Activated CD8-positive, alpha-beta T cell treated with anti-CD3 and anti-CD28 coated beads, Interleukin-2, amount 10 ng/mL, durations not matched to agents 7 days and 5 days (primary cell): ENCODE measurements at regions not wholly inside any gene's neighbourhood (a gene's known extent, or its start where the extent isn't known, plus 50 kb on each side); places are given as distances from the start of the nearest gene placed in this dataset.

Experiments
- ATAC-seq: fragments of 150-1000 bp; cut with Tn5 transposase; one replicate; pipeline ENCODE4 v1.10.0; 2021; ENCODE audit warnings: moderate library complexity
- CTCF ChIA-PET: fragments of 350-600 bp; sonication (Branson Sonifier 250); formaldehyde crosslinking; loops from one replicate; lab custom pipeline; 2021; ENCODE audit warnings: antibody characterized with exemption; lab: Charles Lee
- POLR2A ChIA-PET: fragments of 350-600 bp; sonication (Branson Sonifier 250); formaldehyde crosslinking; loops from one replicate; lab custom pipeline; 2021; ENCODE audit warnings: antibody characterized with exemption; lab: Charles Lee
- DNase-seq: peaks from one replicate; pipeline ENCODE4 v3.0.0-alpha.2; 2020
- H3K27ac Mint-ChIP-seq: one replicate; pipeline ENCODE4 v1.8.0; 2021; ENCODE audit warnings: mild to moderate bottlenecking, mixed read lengths
- H3K27me3 Mint-ChIP-seq: one replicate; pipeline ENCODE4 v1.8.0; 2021; ENCODE audit warnings: low read depth, mixed read lengths
- H3K36me3 Mint-ChIP-seq: one replicate; pipeline ENCODE4 v1.8.0; 2021; ENCODE audit warnings: low read depth, mixed read lengths
- H3K4me1 Mint-ChIP-seq: one replicate; pipeline ENCODE4 v1.8.0; 2021; ENCODE audit warnings: low read depth, mixed read lengths
- H3K4me3 Mint-ChIP-seq: one replicate; pipeline ENCODE4 v1.8.0; 2021; ENCODE audit warnings: mild to moderate bottlenecking, mixed read lengths
- H3K9me3 Mint-ChIP-seq: one replicate; pipeline ENCODE4 v1.8.0; 2022; ENCODE audit warnings: mixed read lengths; ENCODE audit not compliant: insufficient read depth

- ATAC-seq, result no peak
- H3K27me3 Mint-ChIP-seq, result no peaks in the 10 kb centered on the region
- CTCF ChIA-PET, result no interaction called here
- no peaks in the 10 kb centered on the region for H3K36me3 Mint-ChIP-seq
- POLR2A ChIA-PET, result no interaction called here
- no peak for DNase-seq
- H3K4me3 Mint-ChIP-seq, result no peak overlapping the region
- no peak overlapping the region for H3K27ac Mint-ChIP-seq
- H3K9me3 Mint-ChIP-seq, result no peaks in the 10 kb centered on the region
- no peaks in the 10 kb centered on the region for H3K4me1 Mint-ChIP-seq
Observed at GRCh38 chr2:155176345-155176744, 477.9 kb downstream of the KCNJ3 start.

- H3K4me1 Mint-ChIP-seq, result no peaks in the 10 kb centered on the region
- ChIA-PET POLR2A (no interaction called here), CTCF (no interaction called here)
- ATAC-seq (no peak), DNase-seq (no peak)
- no peak overlapping the region for H3K4me3 Mint-ChIP-seq
- no peaks in the 10 kb centered on the region for H3K27me3 Mint-ChIP-seq
- no peaks in the 10 kb centered on the region for H3K9me3 Mint-ChIP-seq
- H3K36me3 Mint-ChIP-seq, result no peaks in the 10 kb centered on the region
- no peak overlapping the region for H3K27ac Mint-ChIP-seq
Observed at GRCh38 chr2:155169317-155169716, 470.8 kb downstream of the KCNJ3 start.

- ATAC-seq, result no peak
- DNase-seq, result no peak
- Mint-ChIP-seq H3K9me3 (no peaks in the 10 kb centered on the region), H3K4me3 (no peak overlapping the region), H3K36me3 (no peaks in the 10 kb centered on the region), H3K27ac (no peak overlapping the region), H3K27me3 (no peaks in the 10 kb centered on the region), H3K4me1 (no peaks in the 10 kb centered on the region)
- ChIA-PET CTCF (no interaction called here), POLR2A (no interaction called here)
Observed at GRCh38 chr2:155162494-155162893, 464.0 kb downstream of the KCNJ3 start.

GRCh38 chr2:155161314-155161713, 462.8 kb downstream of the KCNJ3 start:
- DNase-seq (no peak), ATAC-seq (no peak)
- Mint-ChIP-seq H3K27ac (no peak overlapping the region), H3K4me1 (no peaks in the 10 kb centered on the region), H3K27me3 (no peaks in the 10 kb centered on the region), H3K4me3 (no peak overlapping the region), H3K9me3 (no peaks in the 10 kb centered on the region), H3K36me3 (no peaks in the 10 kb centered on the region)
- CTCF ChIA-PET, result no interaction called here
- POLR2A ChIA-PET, result no interaction called here

- no peaks in the 10 kb centered on the region for H3K9me3 Mint-ChIP-seq
- H3K4me1 Mint-ChIP-seq, result no peaks in the 10 kb centered on the region
- DNase-seq (no peak), ATAC-seq (no peak)
- ChIA-PET POLR2A (no interaction called here), CTCF (no interaction called here)
- no peak overlapping the region for H3K4me3 Mint-ChIP-seq
- no peaks in the 10 kb centered on the region for H3K27me3 Mint-ChIP-seq
- no peak overlapping the region for H3K27ac Mint-ChIP-seq
- no peaks in the 10 kb centered on the region for H3K36me3 Mint-ChIP-seq
Observed at GRCh38 chr2:155157711-155158110, 459.2 kb downstream of the KCNJ3 start.

GRCh38 chr2:155157065-155157464, 458.6 kb downstream of the KCNJ3 start:
- Mint-ChIP-seq H3K36me3 (no peaks in the 10 kb centered on the region), H3K4me1 (no peaks in the 10 kb centered on the region), H3K27me3 (no peaks in the 10 kb centered on the region), H3K4me3 (no peak overlapping the region), H3K9me3 (no peaks in the 10 kb centered on the region), H3K27ac (no peak overlapping the region)
- ChIA-PET POLR2A (no interaction called here), CTCF (no interaction called here)
- DNase-seq (no peak), ATAC-seq (no peak)

GRCh38 chr2:155151945-155152344, 453.4 kb downstream of the KCNJ3 start:
- CTCF ChIA-PET, result no interaction called here

GRCh38 chr2:155151472-155151871, 453.0 kb downstream of the KCNJ3 start:
- ChIA-PET POLR2A (no interaction called here), CTCF (no interaction called here)
- H3K9me3 Mint-ChIP-seq, result no peaks in the 10 kb centered on the region
- no peak for DNase-seq
- H3K36me3 Mint-ChIP-seq, result no peaks in the 10 kb centered on the region
- H3K4me3 Mint-ChIP-seq, result no peak overlapping the region
- no peak overlapping the region for H3K27ac Mint-ChIP-seq
- no peaks in the 10 kb centered on the region for H3K27me3 Mint-ChIP-seq
- no peaks in the 10 kb centered on the region for H3K4me1 Mint-ChIP-seq
- ATAC-seq, result no peak

More at GRCh38 chr2:155151945-155152344, 453.4 kb downstream of the KCNJ3 start:
- no peak overlapping the region for H3K4me3 Mint-ChIP-seq
- H3K27me3 Mint-ChIP-seq, result no peaks in the 10 kb centered on the region
- POLR2A ChIA-PET, result no interaction called here
- no peak overlapping the region for H3K27ac Mint-ChIP-seq
- no peak for ATAC-seq
- H3K36me3 Mint-ChIP-seq, result no peaks in the 10 kb centered on the region
- H3K4me1 Mint-ChIP-seq, result no peaks in the 10 kb centered on the region
- DNase-seq, result no peak
- H3K9me3 Mint-ChIP-seq, result no peaks in the 10 kb centered on the region

- no peak for ATAC-seq
- H3K9me3 Mint-ChIP-seq, result no peaks in the 10 kb centered on the region
- CTCF ChIA-PET, result no interaction called here
Observed at GRCh38 chr2:155145758-155146229, 447.3 kb downstream of the KCNJ3 start.

GRCh38 chr2:155141418-155141817, 442.9 kb downstream of the KCNJ3 start:
- CTCF ChIA-PET, result no interaction called here
- Mint-ChIP-seq H3K4me3 (no peak overlapping the region), H3K9me3 (no peaks in the 10 kb centered on the region), H3K27ac (no peak overlapping the region), H3K27me3 (no peaks in the 10 kb centered on the region), H3K36me3 (no peaks in the 10 kb centered on the region), H3K4me1 (no peaks in the 10 kb centered on the region)
- POLR2A ChIA-PET, result no interaction called here
- DNase-seq (no peak), ATAC-seq (no peak)

More at GRCh38 chr2:155145758-155146229, 447.3 kb downstream of the KCNJ3 start:
- Mint-ChIP-seq H3K36me3 (no peaks in the 10 kb centered on the region), H3K4me3 (no peak overlapping the region), H3K27ac (no peak overlapping the region), H3K4me1 (no peaks in the 10 kb centered on the region), H3K27me3 (no peaks in the 10 kb centered on the region)
- no peak for DNase-seq
- POLR2A ChIA-PET, result no interaction called here

- Mint-ChIP-seq H3K4me3 (no peak overlapping the region), H3K4me1 (no peaks in the 10 kb centered on the region), H3K27ac (no peak overlapping the region), H3K27me3 (no peaks in the 10 kb centered on the region), H3K9me3 (no peaks in the 10 kb centered on the region), H3K36me3 (no peaks in the 10 kb centered on the region)
- POLR2A ChIA-PET, result no interaction called here
- DNase-seq (no peak), ATAC-seq (no peak)
- CTCF ChIA-PET, result no interaction called here
Observed at GRCh38 chr2:155125585-155126230, 427.2 kb downstream of the KCNJ3 start.

- no peak for ATAC-seq
- Mint-ChIP-seq H3K9me3 (peaks cover 7% of the 10 kb centered on the region), H3K27ac (no peak overlapping the region), H3K27me3 (no peaks in the 10 kb centered on the region), H3K4me3 (no peak overlapping the region), H3K36me3 (no peaks in the 10 kb centered on the region), H3K4me1 (no peaks in the 10 kb centered on the region)
- POLR2A ChIA-PET, result no interaction called here
- CTCF ChIA-PET, result no interaction called here
- no peak for DNase-seq
Observed at GRCh38 chr2:155115846-155116245, 417.4 kb downstream of the KCNJ3 start.

GRCh38 chr2:155111070-155111469, 412.6 kb downstream of the KCNJ3 start:
- Mint-ChIP-seq H3K36me3 (no peaks in the 10 kb centered on the region), H3K27me3 (no peaks in the 10 kb centered on the region), H3K9me3 (peaks cover 5% of the 10 kb centered on the region), H3K4me3 (no peak overlapping the region), H3K4me1 (no peaks in the 10 kb centered on the region), H3K27ac (no peak overlapping the region)
- DNase-seq (no peak), ATAC-seq (no peak)
- ChIA-PET CTCF (no interaction called here), POLR2A (no interaction called here)
